ENCODE measurements at regions not wholly inside any gene's neighbourhood (a gene's known extent, or its start where the extent isn't known, plus 50 kb on each side); places are given as distances from the start of the nearest gene placed in this dataset.

DNA sequence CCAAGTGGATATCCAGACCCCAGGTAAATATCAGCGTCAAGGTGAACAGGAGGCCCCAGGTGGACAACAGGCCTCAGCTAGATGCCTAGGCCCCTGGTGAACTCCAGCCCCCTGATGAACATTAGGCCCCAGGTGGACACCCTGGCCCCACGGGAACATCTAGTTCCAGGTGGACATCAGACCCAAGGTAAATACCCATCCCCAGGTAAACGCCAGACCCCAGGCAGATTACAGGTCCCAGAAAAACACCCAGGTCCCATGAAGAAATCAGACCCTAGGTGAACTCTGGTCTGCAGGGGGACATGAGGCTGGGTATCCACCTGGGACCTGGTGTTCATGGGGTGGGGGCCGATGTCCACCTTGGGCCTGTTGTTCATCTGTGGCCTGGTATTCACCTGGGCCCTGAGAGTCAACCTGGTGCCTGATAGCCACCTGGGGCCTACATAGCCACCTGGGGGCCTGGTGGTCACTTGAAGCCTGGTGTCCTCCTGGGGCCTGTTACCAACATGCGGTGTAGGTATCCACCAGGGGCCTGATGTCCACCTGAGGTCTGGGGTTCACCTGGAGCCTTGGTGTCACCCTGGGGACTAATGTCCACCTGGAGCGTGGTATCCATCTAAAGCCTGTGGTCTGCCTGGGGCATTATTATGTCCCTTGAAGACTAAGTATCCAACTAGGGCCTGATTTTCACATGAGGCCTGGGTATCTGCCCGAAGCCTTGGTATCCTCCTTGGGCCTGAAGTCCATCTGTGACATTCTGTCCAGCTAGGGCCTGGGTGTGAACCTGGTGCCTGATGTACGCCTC is 56.8 kb upstream of the SEPTIN5 start:
- Mint-ChIP-seq H3K27ac (ENCODE audit: unreplicated experiment) (no peak overlapping the region), H3K36me3 (ENCODE audit: insufficient read depth, unreplicated experiment) (no peaks in the 10 kb centered on the region), H3K4me3 (ENCODE audit: unreplicated experiment) (no peak overlapping the region), H3K27me3 (ENCODE audit: insufficient read depth, unreplicated experiment) (no peaks in the 10 kb centered on the region), H3K9me3 (ENCODE audit: unreplicated experiment) (no peaks in the 10 kb centered on the region), H3K4me1 (ENCODE audit: low read depth, unreplicated experiment) (no peaks in the 10 kb centered on the region)
- POLR2A ChIA-PET: no interaction called here
- no peak for DNase-seq
- CTCF ChIA-PET: no interaction called here
- H3K27me3 ChIP-seq (replicated peaks; ENCODE audit: control insufficient read depth, insufficient read depth, low read length): no peaks in the 10 kb centered on the region
- intact Hi-C loops (cut with micrococcal nuclease; ENCODE audit: unreplicated experiment): no loop called here
- TF ChIP-seq, protein P1, sequence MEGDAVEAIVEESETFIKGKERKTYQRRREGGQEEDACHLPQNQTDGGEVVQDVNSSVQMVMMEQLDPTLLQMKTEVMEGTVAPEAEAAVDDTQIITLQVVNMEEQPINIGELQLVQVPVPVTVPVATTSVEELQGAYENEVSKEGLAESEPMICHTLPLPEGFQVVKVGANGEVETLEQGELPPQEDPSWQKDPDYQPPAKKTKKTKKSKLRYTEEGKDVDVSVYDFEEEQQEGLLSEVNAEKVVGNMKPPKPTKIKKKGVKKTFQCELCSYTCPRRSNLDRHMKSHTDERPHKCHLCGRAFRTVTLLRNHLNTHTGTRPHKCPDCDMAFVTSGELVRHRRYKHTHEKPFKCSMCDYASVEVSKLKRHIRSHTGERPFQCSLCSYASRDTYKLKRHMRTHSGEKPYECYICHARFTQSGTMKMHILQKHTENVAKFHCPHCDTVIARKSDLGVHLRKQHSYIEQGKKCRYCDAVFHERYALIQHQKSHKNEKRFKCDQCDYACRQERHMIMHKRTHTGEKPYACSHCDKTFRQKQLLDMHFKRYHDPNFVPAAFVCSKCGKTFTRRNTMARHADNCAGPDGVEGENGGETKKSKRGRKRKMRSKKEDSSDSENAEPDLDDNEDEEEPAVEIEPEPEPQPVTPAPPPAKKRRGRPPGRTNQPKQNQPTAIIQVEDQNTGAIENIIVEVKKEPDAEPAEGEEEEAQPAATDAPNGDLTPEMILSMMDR (IDR thresholded peaks at IDR 0.05; ENCODE audit: insufficient read depth in 1 of 2, low read depth in 1 of 2, low read length in 1 of 2, severe bottlenecking in 1 of 2, unreplicated experiment in 1 of 2): no peak
- H3K36me3 ChIP-seq (ENCODE audit: control insufficient read depth, insufficient read depth, low read length): no peaks in the 10 kb centered on the region
- H3K9me3 ChIP-seq: no peaks in the 10 kb centered on the region
- no TSS peak for BruUV-seq (replicated peaks)
- no peak overlapping the region for H3K4me3 ChIP-seq (ENCODE audit: low read depth, low read length)
- no peaks in the 10 kb centered on the region for H3K4me1 ChIP-seq

DNA sequence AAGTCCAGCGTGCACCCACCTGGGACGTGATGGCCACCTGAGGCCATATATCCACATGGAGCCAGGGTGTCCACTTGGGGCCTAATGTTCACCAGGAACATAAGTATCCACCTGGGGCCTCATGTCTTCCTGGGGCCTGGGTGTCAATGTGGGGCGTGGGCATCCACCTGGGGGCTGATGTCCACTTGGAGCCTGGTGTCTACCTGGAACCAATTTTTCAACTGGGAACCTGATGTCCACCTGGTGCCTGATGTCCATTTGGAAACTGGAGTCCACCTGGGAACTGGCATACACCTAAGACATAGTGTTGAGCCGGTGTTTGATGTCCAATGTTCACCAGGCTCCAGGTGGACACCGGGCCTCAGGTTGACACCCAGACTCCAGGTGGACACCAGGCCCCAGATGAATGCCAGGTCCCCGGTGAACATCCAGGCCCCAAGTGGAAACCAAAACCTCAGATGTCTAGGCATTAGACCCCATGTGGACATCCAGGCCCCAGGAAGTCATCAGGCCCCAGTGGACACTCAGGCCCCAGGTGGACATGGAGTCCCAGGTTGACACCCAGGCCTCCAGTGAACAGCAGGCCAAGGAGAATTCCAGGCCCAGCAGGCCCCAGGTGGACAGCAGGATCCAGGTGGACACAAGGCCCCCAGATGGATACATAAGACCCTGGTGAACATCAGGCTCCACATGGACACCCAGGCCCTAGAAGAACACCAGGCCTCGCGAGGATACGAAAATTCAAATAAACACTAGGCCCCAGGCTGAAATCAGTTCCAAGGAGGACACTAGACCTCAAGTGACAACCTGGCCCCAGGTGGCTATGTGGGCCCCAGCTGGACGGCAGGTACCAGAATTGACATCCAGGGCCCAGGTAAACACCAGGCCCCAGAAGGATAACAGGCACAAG is 56.0 kb upstream of the SEPTIN5 start:
- no TSS peak for BruUV-seq (replicated peaks)
- H3K27me3 Mint-ChIP-seq (ENCODE audit: insufficient read depth, unreplicated experiment): no peaks in the 10 kb centered on the region
- CTCF ChIA-PET: no interaction called here

More for the DNA sequence above, 56.0 kb upstream of the SEPTIN5 start:
- H3K4me3 Mint-ChIP-seq (ENCODE audit: unreplicated experiment): no peak overlapping the region
- TF ChIP-seq, protein P1 (IDR thresholded peaks at IDR 0.05; ENCODE audit: insufficient read depth in 1 of 2, low read depth in 1 of 2, low read length in 1 of 2, severe bottlenecking in 1 of 2, unreplicated experiment in 1 of 2): no peak
- H3K9me3 ChIP-seq: no peaks in the 10 kb centered on the region
- H3K36me3 Mint-ChIP-seq (ENCODE audit: insufficient read depth, unreplicated experiment): no peaks in the 10 kb centered on the region
- POLR2A ChIA-PET: no interaction called here
- no peak overlapping the region for H3K27ac Mint-ChIP-seq (ENCODE audit: unreplicated experiment)
- H3K4me1 Mint-ChIP-seq (ENCODE audit: low read depth, unreplicated experiment): no peaks in the 10 kb centered on the region
- no peaks in the 10 kb centered on the region for H3K27me3 ChIP-seq (replicated peaks; ENCODE audit: control insufficient read depth, insufficient read depth, low read length)
- H3K9me3 Mint-ChIP-seq (ENCODE audit: unreplicated experiment): no peaks in the 10 kb centered on the region
- H3K4me1 ChIP-seq: no peaks in the 10 kb centered on the region
- intact Hi-C loops (cut with micrococcal nuclease; ENCODE audit: unreplicated experiment): no loop called here
- DNase-seq: no peak
- no peak overlapping the region for H3K4me3 ChIP-seq (ENCODE audit: low read depth, low read length)
- no peaks in the 10 kb centered on the region for H3K36me3 ChIP-seq (ENCODE audit: control insufficient read depth, insufficient read depth, low read length)
